Peyer's patch (tissue), 4 donors: ENCODE measurements at regions not wholly inside any gene's neighbourhood (a gene's known extent, or its start where the extent isn't known, plus 50 kb on each side); places are given as distances from the start of the nearest gene placed in this dataset.
"Not testable (repeated sequence)": the region's sequence is repeated elsewhere in the genome, so short reads cannot be mapped to it uniquely, and the experiment has no call there.

Experiments
- CTCF ChIP-seq, 6 experiments: fragments of 450-650 bp in 4 of 6; fragments of 200-600 bp in 2 of 6; sonication (generic) in 1 of 6; IDR thresholded peaks; one replicate each; pipeline ENCODE4 v1.5.1; 2017 to 2019; ENCODE audit warnings: antibody characterized with exemption in 6 of 6, mild to moderate bottlenecking in 3 of 6, moderate library complexity in 1 of 6
- POLR2A ChIP-seq, 2 donors: fragments of 450-650 bp; IDR thresholded peaks; one replicate each; pipeline ENCODE4 v1.5.1; 2017; ENCODE audit warnings: antibody characterized with exemption in 2 of 2, mild to moderate bottlenecking in 2 of 2, moderate library complexity in 2 of 2

GRCh38 chr13:83642617-83643016, 239.7 kb downstream of the SLITRK1 start:
- TF ChIP-seq CTCF, POLR2A (IDR thresholded peaks at IDR 0.05): not testable (repeated sequence)
